Sciatic nerve (tissue), 2 donors: ENCODE measurements at regions not wholly inside any gene's neighbourhood (a gene's known extent, or its start where the extent isn't known, plus 50 kb on each side); places are given as distances from the start of the nearest gene placed in this dataset.
"Not testable (repeated sequence)": the region's sequence is repeated elsewhere in the genome, so short reads cannot be mapped to it uniquely, and the experiment has no call there.

Source experiments
- ATAC-seq: fragments of 200-7000 bp; cut with Tn5 transposase; one replicate; pipeline ENCODE4 v1.9.1; 2020; ENCODE audit warnings: mild to moderate bottlenecking, moderate library complexity
- DNase-seq: peaks from one replicate; pipeline ENCODE4 v3.0.0-alpha.2; 2020; ENCODE audit warnings: low spot score
- intact Hi-C: fragments of 100-400 bp; cut with DNase I; formaldehyde crosslinking; loops from one replicate; pipeline ENCODE4 v1.14.2; 2022
- donor health status: DM: no; HTN: no; CAD: no.
- donor health status: DM: no; HTN: no; CAD: no.

- intact Hi-C loops: no loop called here
- ATAC-seq (no peak), DNase-seq (no peak)
Measured at GRCh38 chrX:13955975-13956374, 73.7 kb downstream of the GEMIN8 start.

GRCh38 chrX:13955095-13955647 is 74.5 kb downstream of the GEMIN8 start:
- no peak for DNase-seq
- intact Hi-C loops: no loop called here
- ATAC-seq: no peak

GRCh38 chrX:13952581-13952980 is 77.1 kb downstream of the GEMIN8 start:
- intact Hi-C loops: no loop called here

GRCh38 chrX:13946223-13946622 is 83.5 kb downstream of the GEMIN8 start:
- ATAC-seq, DNase-seq, intact Hi-C loops: not testable (repeated sequence)

More at GRCh38 chrX:13952581-13952980, 77.1 kb downstream of the GEMIN8 start:
- ATAC-seq: no peak
- DNase-seq: no peak

GRCh38 chrX:13945787-13946186 is 83.9 kb downstream of the GEMIN8 start:
- ATAC-seq, intact Hi-C loops: not testable (repeated sequence)

GRCh38 chrX:13940671-13941070 is 89.0 kb downstream of the GEMIN8 start:
- intact Hi-C loops: no loop called here
- ATAC-seq (no peak), DNase-seq (no peak)

More at GRCh38 chrX:13945787-13946186, 83.9 kb downstream of the GEMIN8 start:
- not testable (repeated sequence) for DNase-seq

- DNase-seq: no peak
- intact Hi-C loops: no loop called here
- ATAC-seq: peak; percentile 33
Measured at GRCh38 chrX:13939741-13940597, 89.7 kb downstream of the GEMIN8 start.

- intact Hi-C loops: no loop called here
- no peak for DNase-seq
- ATAC-seq: peak; percentile 6
Measured at GRCh38 chrX:13938829-13939530, 90.7 kb downstream of the GEMIN8 start.

- DNase-seq (peak; percentile 67), ATAC-seq (peak; percentile 46)
- intact Hi-C loops: no loop called here
Measured at GRCh38 chrX:13938051-13938828, 91.5 kb downstream of the GEMIN8 start.

GRCh38 chrX:13937370-13938050 is 92.2 kb downstream of the GEMIN8 start:
- ATAC-seq: peak; percentile 28
- no peak for DNase-seq
- intact Hi-C loops: no loop called here

- DNase-seq: no peak
- intact Hi-C loops: no loop called here
- ATAC-seq: no peak
Measured at GRCh38 chrX:13936521-13937225, 93.0 kb downstream of the GEMIN8 start.

- intact Hi-C loops: no loop called here
- no peak for DNase-seq
Measured at GRCh38 chrX:13934731-13935130, 95.0 kb downstream of the GEMIN8 start.

GRCh38 chrX:13933851-13934250 is 95.8 kb downstream of the GEMIN8 start:
- ATAC-seq (no peak), DNase-seq (no peak)
- intact Hi-C loops: no loop called here

More at GRCh38 chrX:13934731-13935130, 95.0 kb downstream of the GEMIN8 start:
- ATAC-seq: no peak

GRCh38 chrX:13933352-13933751 is 96.3 kb downstream of the GEMIN8 start:
- intact Hi-C loops: no loop called here
- no peak for ATAC-seq
- DNase-seq: no peak

GRCh38 chrX:13932416-13932815 is 97.3 kb downstream of the GEMIN8 start:
- intact Hi-C loops: no loop called here
- no peak for DNase-seq
- no peak for ATAC-seq

- no peak for DNase-seq
- intact Hi-C loops: no loop called here
- ATAC-seq: no peak
Measured at GRCh38 chrX:13927175-13927574, 102.5 kb downstream of the GEMIN8 start.

GRCh38 chrX:13923845-13924244 is 105.8 kb downstream of the GEMIN8 start:
- DNase-seq (no peak), ATAC-seq (no peak)
- intact Hi-C loops: no loop called here

- DNase-seq: no peak
- intact Hi-C loops: no loop called here
- no peak for ATAC-seq
Measured at GRCh38 chrX:13923289-13923688, 106.4 kb upstream of the GPM6B start.
